Mucosa of descending colon (tissue), 3 donors: ENCODE measurements at regions not wholly inside any gene's neighbourhood (a gene's known extent, or its start where the extent isn't known, plus 50 kb on each side); places are given as distances from the start of the nearest gene placed in this dataset.

Experiments used
- ATAC-seq: fragments of 200-7000 bp; cut with Tn5 transposase; one replicate; pipeline ENCODE4 v1.9.1; 2020; ENCODE audit warnings: mild to moderate bottlenecking, moderate library complexity
- DNase-seq, 3 donors: peaks; one replicate each; pipeline ENCODE4 v3.0.0-alpha.2; 2020
- H3K36me3 ChIP-seq: fragments of 200-600 bp; one replicate; pipeline ENCODE4 v1.8.0; 2021; ENCODE audit warnings: low read depth, mild to moderate bottlenecking
- H3K4me1 ChIP-seq: fragments of 200-600 bp; one replicate; pipeline ENCODE4 v1.8.0; 2021; ENCODE audit warnings: low read depth, mild to moderate bottlenecking
- H3K4me3 ChIP-seq: fragments of 200-600 bp; one replicate; pipeline ENCODE4 v1.8.0; 2021; ENCODE audit warnings: mild to moderate bottlenecking
- H3K9me3 ChIP-seq: fragments of 200-600 bp; one replicate; pipeline ENCODE4 v1.8.0; 2021; ENCODE audit warnings: mild to moderate bottlenecking
- CTCF ChIP-seq: fragments of 200-600 bp; IDR thresholded peaks from one replicate; pipeline ENCODE4 v1.8.0; 2022; ENCODE audit warnings: antibody characterized with exemption, mild to moderate bottlenecking
- intact Hi-C, 2 donors: fragments of 100-400 bp; cut with DNase I in 1 of 2; cut with micrococcal nuclease in 1 of 2; formaldehyde crosslinking; loops; one replicate each; pipeline versions ENCODE4 v1.11.0 to v1.11.1; 2022; cut with DNase I, micrococcal nuclease
- donor health status: DM: no; HTN: no; CAD: no; lungs with moderate emphysema.
- donor health status: DM: no; HTN: no; CAD: no.
- donor health status: DM: no; HTN: yes; CAD: no.

- Histone ChIP-seq H3K4me1 (no peaks in the 10 kb centered on the region), H3K9me3 (no peaks in the 10 kb centered on the region), H3K36me3 (no peaks in the 10 kb centered on the region), H3K4me3 (no peak overlapping the region)
- ATAC-seq (no peak), DNase-seq (no peak)
- no peak for TF ChIP-seq CTCF
- intact Hi-C loops: no loop called here
Observed at GRCh38 chr9:12363439-12363838, 329.7 kb upstream of the TYRP1 start.

DNA sequence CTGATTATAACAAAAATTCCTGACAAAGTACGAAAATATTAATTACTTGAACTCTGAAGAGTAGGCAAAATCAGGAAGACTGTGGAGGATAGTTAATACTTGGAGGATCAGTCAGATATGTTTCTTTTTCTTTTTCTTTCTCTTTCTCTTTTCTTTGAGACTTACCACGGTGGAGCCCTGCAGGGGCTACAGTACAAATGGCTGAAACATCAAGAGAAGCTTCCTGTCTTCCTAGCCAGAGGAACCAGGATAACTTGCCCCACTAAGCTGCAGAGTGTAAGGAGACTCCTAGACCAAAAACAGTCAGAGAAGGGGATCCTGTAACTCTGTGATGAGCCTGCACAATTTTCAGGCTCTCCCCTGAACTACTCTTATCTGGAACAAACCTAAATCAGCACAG is 324.6 kb upstream of the TYRP1 start:
- no peak for ATAC-seq
- intact Hi-C loops: no loop called here

DNA sequence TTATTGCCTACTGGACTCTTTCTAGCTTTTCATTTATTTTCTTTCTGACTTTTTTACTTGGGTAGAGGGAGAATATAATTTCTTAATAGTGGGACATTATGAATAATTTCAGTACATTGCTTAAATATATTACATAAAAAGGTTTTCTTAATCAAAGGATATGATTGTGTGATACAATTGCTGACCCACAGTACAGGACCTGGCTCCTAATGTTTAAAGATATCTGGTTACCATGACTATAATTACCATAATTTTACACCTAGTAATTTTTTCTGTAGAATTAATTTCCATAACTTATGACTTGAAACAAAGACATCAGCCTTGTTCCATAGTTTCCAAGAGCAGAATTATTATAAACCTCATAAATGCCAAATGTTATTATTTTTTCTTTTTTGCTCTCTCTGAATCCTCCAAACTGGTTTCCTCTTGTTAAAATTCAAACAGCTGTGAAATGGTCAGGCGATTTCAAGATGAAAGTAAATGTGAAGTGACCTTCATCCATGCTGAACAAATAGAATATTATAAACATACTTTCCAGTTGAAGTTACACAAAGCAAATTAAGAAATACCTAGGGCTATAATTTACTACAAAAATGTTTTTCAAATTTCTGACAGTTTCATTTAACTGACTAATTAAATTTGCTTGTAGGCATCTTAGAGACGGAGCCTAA is 301.2 kb upstream of the TYRP1 start:
- H3K4me3 ChIP-seq: no peak overlapping the region
- DNase-seq (no peak), ATAC-seq (no peak)
- H3K9me3 ChIP-seq: no peaks in the 10 kb centered on the region
- intact Hi-C loops: no loop called here
- no peak for TF ChIP-seq CTCF
- no peaks in the 10 kb centered on the region for H3K4me1 ChIP-seq
- H3K36me3 ChIP-seq: no peaks in the 10 kb centered on the region

More for the DNA sequence above, 324.6 kb upstream of the TYRP1 start:
- no peaks in the 10 kb centered on the region for H3K4me1 ChIP-seq
- H3K4me3 ChIP-seq: no peak overlapping the region
- no peaks in the 10 kb centered on the region for H3K9me3 ChIP-seq
- no peak for TF ChIP-seq CTCF
- no peak for DNase-seq
- H3K36me3 ChIP-seq: no peaks in the 10 kb centered on the region

DNA sequence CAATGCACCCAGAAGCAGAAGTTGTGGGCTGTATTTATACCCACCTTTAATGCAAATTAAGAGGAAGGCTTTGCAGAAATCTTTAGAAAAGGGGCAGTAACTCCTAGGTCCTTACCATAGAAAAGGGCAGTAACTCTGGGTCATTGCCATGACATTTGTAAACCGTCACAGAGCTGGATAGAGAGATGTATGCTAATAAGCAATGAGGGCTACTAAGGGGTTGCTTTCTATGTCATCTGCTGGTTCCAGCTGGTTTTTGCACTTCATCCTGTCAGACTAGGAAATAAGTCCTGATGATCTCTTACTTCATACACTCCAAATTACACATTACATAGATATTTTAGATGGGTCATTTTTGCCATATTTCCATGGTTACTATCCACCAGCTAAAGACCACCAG is 299.1 kb upstream of the TYRP1 start:
- DNase-seq: no peak
- TF ChIP-seq CTCF: no peak

GRCh38 chr9:12403721-12404120 is 289.5 kb upstream of the TYRP1 start:
- ATAC-seq: no peak
- intact Hi-C loops: no loop called here

More for the DNA sequence above, 299.1 kb upstream of the TYRP1 start:
- no peaks in the 10 kb centered on the region for H3K9me3 ChIP-seq
- no peaks in the 10 kb centered on the region for H3K36me3 ChIP-seq
- ATAC-seq: no peak
- intact Hi-C loops: no loop called here
- H3K4me3 ChIP-seq: no peak overlapping the region
- no peaks in the 10 kb centered on the region for H3K4me1 ChIP-seq

More at GRCh38 chr9:12403721-12404120, 289.5 kb upstream of the TYRP1 start:
- Histone ChIP-seq H3K4me3 (no peak overlapping the region), H3K9me3 (no peaks in the 10 kb centered on the region), H3K36me3 (no peaks in the 10 kb centered on the region), H3K4me1 (no peaks in the 10 kb centered on the region)
- no peak for DNase-seq
- no peak for TF ChIP-seq CTCF
